ENCODE measurements at regions not wholly inside any gene's neighbourhood (a gene's known extent, or its start where the extent isn't known, plus 50 kb on each side); places are given as distances from the start of the nearest gene placed in this dataset.
"Not testable (repeated sequence)": the region's sequence is repeated elsewhere in the genome, so short reads cannot be mapped to it uniquely, and the experiment has no call there.

DNA sequence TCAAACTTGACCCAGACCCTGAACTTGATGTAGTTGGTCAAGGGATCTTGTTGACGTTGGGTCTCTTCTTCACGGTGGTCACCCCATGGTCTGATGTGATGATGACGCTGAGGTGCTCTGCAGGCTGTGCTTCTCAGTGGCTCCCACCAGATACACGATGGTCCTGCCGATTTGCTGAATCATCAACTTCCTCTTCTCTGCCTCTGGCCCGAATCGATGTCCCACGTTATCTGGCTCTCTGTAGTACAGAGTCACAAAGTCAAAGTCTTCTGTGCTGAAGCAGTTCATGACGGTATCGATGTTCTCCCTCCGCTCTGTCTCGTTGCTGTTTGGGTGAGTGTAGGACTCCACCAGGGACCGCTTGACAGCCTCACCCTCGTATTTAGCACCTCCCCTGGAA is 58.5 kb upstream of the ZNF195 start:
- DNase-seq, result not testable (repeated sequence)

- DNase-seq, result no peak
Measured at GRCh38 chr11:3434976-3435375, 56.0 kb upstream of the ZNF195 start.

- DNase-seq, result not testable (repeated sequence)
Measured at GRCh38 chr11:3429191-3429590, 50.2 kb upstream of the ZNF195 start.
